ENCODE measurements at regions not wholly inside any gene's neighbourhood (a gene's known extent, or its start where the extent isn't known, plus 50 kb on each side); places are given as distances from the start of the nearest gene placed in this dataset.
A peak's percentile ranks its signal among the peaks of the same experiment; 100 is the strongest.

GRCh38 chr16:82231008-82231787 lies 61.2 kb upstream of the MPHOSPH6 start:
- ATAC-seq (no peak), DNase-seq (no peak)
- intact Hi-C loops (cut with DNase I), result loop anchor here (2.0 to 10.0 kb wide), 5 partner anchors 196 to 340 kb away; partner anchors contain the start of gene HSD17B2 (in 1 of the 2)

DNA sequence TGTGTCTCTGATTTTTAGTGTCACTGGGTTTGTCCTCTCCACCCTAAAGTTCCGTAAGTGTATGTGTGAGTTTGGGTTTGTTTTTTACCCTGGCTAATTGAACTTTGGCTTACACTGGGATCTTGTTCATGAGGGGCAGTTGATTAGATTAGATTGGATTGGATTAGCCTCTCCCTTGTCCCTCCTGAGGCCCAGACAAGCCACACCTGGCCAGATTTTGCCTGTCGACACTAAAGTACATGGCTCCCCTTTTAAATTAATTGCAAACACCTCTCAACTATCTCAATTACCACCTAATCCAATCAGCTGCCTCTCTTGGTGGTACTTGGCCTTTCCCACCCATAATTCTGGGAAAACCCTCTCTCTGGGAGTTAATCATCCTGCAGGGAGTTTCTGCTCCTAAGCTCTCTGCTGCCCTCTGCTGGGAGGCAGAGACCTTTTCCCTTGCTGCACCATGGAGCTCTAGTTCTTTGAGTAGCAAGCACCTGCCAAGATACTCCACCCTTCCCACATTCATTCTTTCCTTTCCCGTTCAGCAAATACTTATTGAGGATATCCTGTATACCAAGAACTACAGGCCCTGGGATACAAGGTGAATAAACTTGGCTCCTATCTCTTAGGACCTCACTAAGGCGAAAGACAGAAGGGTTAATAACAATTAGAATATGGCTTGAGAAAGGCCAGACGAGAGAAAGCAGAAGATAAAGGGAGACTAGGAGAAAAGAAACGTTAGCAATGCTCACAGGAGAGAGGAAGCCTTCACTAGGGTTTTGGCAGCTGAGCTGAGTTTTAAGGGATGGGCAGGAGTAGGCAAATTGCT lies 60.0 kb upstream of the MPHOSPH6 start:
- DNase-seq (peak; percentile 69), ATAC-seq (peak; percentile 59 to 60)
- intact Hi-C loops (cut with DNase I), result loop anchor here (2.0 to 10.0 kb wide), 5 partner anchors 195 to 339 kb away; partner anchors contain the start of gene HSD17B2 (in 1 of the 2)

DNA sequence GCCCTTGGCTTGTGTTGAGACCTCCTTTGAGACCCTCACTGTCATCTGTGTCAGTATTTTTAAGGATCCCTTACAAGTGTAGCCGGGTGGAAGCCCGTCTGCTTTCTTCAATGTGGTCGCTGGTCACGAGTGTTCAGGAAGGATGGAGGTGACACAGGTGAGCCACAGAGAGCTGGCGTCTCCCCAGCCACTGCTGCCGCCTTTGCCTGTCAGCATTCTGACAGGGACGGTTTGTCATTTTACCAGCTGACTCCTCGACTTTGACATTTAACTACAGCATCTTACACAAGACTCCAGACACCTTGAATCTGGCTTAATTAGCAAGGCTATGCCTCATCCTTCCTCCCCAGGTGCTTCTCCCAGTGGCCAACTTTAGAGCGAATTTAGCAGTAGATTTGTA lies 56.3 kb upstream of the MPHOSPH6 start:
- ATAC-seq, result no peak
- intact Hi-C loops (cut with DNase I), result no loop called here
- DNase-seq, result no peak

DNA sequence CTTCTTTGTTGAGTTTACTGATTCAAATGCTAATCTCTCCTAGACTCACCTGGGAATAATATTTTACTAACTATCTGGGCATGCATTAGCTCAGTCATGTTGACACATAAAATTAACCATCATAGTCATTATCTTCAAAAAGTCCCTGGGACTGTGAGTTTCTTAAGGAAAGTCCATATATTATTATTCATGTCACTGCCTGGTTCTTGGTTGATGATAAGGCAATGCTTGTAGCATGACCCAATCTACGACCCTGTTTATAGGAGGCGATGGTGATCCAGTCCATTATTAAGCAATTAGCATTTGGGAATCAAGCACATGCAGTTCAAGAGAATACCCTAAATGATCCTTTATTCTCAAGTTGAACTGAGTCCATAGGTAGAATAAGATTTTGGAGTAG lies 54.8 kb upstream of the MPHOSPH6 start:
- intact Hi-C loops (cut with DNase I), result no loop called here
- ATAC-seq (no peak), DNase-seq (no peak)

DNA sequence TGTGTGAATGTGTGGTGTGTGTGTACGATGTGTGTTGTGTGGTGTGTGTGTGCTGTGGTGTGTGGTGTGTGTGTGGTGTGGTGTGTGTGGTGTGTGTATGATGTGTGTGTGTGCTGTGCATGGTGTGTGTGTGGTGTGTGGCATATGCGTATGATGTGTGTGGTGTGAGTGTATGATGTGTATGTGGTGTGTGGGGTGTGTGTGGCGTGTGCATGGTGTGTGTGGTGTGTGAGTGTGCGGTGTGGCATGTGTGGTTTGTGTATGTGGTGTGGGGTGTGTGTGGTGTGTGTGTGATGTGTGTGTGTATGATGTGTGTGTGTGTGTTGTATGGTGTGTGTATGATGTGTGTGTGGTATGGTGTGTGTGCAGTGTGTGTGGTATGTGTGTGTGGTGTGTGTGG lies 50.5 kb upstream of the MPHOSPH6 start:
- ATAC-seq (no peak), DNase-seq (no peak)
- intact Hi-C loops (cut with DNase I), result no loop called here

Measured in left cardiac atrium (tissue), 4 donors.